ENCODE measurements at regions not wholly inside any gene's neighbourhood (a gene's known extent, or its start where the extent isn't known, plus 50 kb on each side); places are given as distances from the start of the nearest gene placed in this dataset.
"Not testable (repeated sequence)": the region's sequence is repeated elsewhere in the genome, so short reads cannot be mapped to it uniquely, and the experiment has no call there.

- H3K27me3 ChIP-seq (ENCODE audit: insufficient read depth in 3 of 3, low read length in 2 of 3): peaks cover 0 to 6% (median 0%) of the 10 kb centered on the region in 3 donors
- H3K4me1 ChIP-seq: no peaks in the 10 kb centered on the region
- no peak for ATAC-seq
- DNase-seq: no peak
- no peaks in the 10 kb centered on the region for H3K9me3 ChIP-seq
- no peaks in the 10 kb centered on the region for H3K36me3 ChIP-seq (ENCODE audit: insufficient read depth in 1 of 2, low read depth in 1 of 2)
- WGBS, 3 donors: 67 to 78% (median 75%) methylated on average over 5 of the region's 5 CpGs
- intact Hi-C loops (cut with DNase I): no loop called here
- no peak for TF ChIP-seq CTCF (IDR thresholded peaks at IDR 0.05)
- H3K4me3 ChIP-seq: no peak overlapping the region
- H3K27ac ChIP-seq: no peak overlapping the region
Observed at GRCh38 chrX:44785652-44786051, 58.2 kb upstream of the DUSP21 start.

- DNase-seq: no peak
- WGBS, 3 donors: 30 to 50% (median 49%) methylated on average over 2 of the region's 2 CpGs
- H3K36me3 ChIP-seq (ENCODE audit: insufficient read depth in 1 of 2, low read depth in 1 of 2): no peaks in the 10 kb centered on the region
- intact Hi-C loops (cut with DNase I): no loop called here
- no peaks in the 10 kb centered on the region for H3K9me3 ChIP-seq
- no peak for TF ChIP-seq CTCF (IDR thresholded peaks at IDR 0.05)
- no peak overlapping the region for H3K27ac ChIP-seq
- H3K4me1 ChIP-seq: no peaks in the 10 kb centered on the region
- no peak for ATAC-seq
- peaks cover 0 to 6% (median 0%) of the 10 kb centered on the region in 3 donors for H3K27me3 ChIP-seq (ENCODE audit: insufficient read depth in 3 of 3, low read length in 2 of 3)
- no peak overlapping the region for H3K4me3 ChIP-seq
Observed at GRCh38 chrX:44784241-44784640, 59.6 kb upstream of the DUSP21 start.

GRCh38 chrX:44778254-44778653 lies 65.6 kb upstream of the DUSP21 start:
- Histone ChIP-seq H3K9me3 (no peaks in the 10 kb centered on the region), H3K27ac (no peak overlapping the region), H3K27me3 (ENCODE audit: insufficient read depth in 3 of 3, low read length in 2 of 3) (peaks cover 0 to 3% (median 0%) of the 10 kb centered on the region in 3 donors), H3K36me3 (ENCODE audit: insufficient read depth in 1 of 2, low read depth in 1 of 2) (no peaks in the 10 kb centered on the region), H3K4me3 (no peak overlapping the region), H3K4me1 (no peaks in the 10 kb centered on the region)
- no peak for TF ChIP-seq CTCF (IDR thresholded peaks at IDR 0.05)
- intact Hi-C loops (cut with DNase I): no loop called here
- no peak for DNase-seq
- WGBS, 3 donors: 72 to 91% (median 90%) methylated on average over 7 of the region's 7 CpGs
- ATAC-seq: no peak

- intact Hi-C loops (cut with DNase I): no loop called here
- H3K27ac ChIP-seq: no peak overlapping the region
- TF ChIP-seq CTCF (IDR thresholded peaks at IDR 0.05): no peak
- no peaks in the 10 kb centered on the region for H3K4me1 ChIP-seq
- WGBS, 3 donors: 69 to 88% (median 81%) methylated on average over 5 to 6 of the region's 6 CpGs
- H3K9me3 ChIP-seq: no peaks in the 10 kb centered on the region
- H3K27me3 ChIP-seq (ENCODE audit: insufficient read depth in 3 of 3, low read length in 2 of 3): peaks cover 0 to 3% (median 0%) of the 10 kb centered on the region in 3 donors
- ATAC-seq (no peak), DNase-seq (no peak)
- H3K4me3 ChIP-seq: no peak overlapping the region
- H3K36me3 ChIP-seq (ENCODE audit: insufficient read depth in 1 of 2, low read depth in 1 of 2): no peaks in the 10 kb centered on the region
Observed at GRCh38 chrX:44775726-44776125, 68.1 kb upstream of the DUSP21 start.

GRCh38 chrX:44774066-44774465 lies 69.8 kb upstream of the DUSP21 start:
- 41 to 51% (median 45%) methylated on average over 8 to 10 of the region's 10 CpGs for WGBS, 3 donors
- H3K4me1 ChIP-seq; intact Hi-C loops (cut with DNase I); H3K9me3 ChIP-seq; H3K36me3 ChIP-seq (ENCODE audit: insufficient read depth in 1 of 2, low read depth in 1 of 2); H3K27me3 ChIP-seq (ENCODE audit: insufficient read depth in 3 of 3, low read length in 2 of 3); DNase-seq; H3K27ac ChIP-seq; ATAC-seq; H3K4me3 ChIP-seq: not testable (repeated sequence)

Data from psoas muscle (tissue), 7 donors.